ENCODE measurements at regions not wholly inside any gene's neighbourhood (a gene's known extent, or its start where the extent isn't known, plus 50 kb on each side); places are given as distances from the start of the nearest gene placed in this dataset.

- H3K27me3 Mint-ChIP-seq: peaks cover 27% of the 10 kb centered on the region
- intact Hi-C loops (cut with micrococcal nuclease): no loop called here
- H3K4me1 Mint-ChIP-seq (ENCODE audit: low read depth): no peaks in the 10 kb centered on the region
- no peaks in the 10 kb centered on the region for H3K36me3 Mint-ChIP-seq (ENCODE audit: low read depth)
- H3K4me3 Mint-ChIP-seq: no peak overlapping the region
- no peak overlapping the region for H3K27ac Mint-ChIP-seq
- H3K9me3 Mint-ChIP-seq: no peaks in the 10 kb centered on the region
Measured at GRCh38 chr11:134536677-134537076, 124.6 kb upstream of the B3GAT1 start.

GRCh38 chr11:134536219-134536618, 124.2 kb upstream of the B3GAT1 start:
- intact Hi-C loops (cut with micrococcal nuclease): no loop called here
- Mint-ChIP-seq H3K27ac (no peak overlapping the region), H3K4me1 (ENCODE audit: low read depth) (no peaks in the 10 kb centered on the region), H3K36me3 (ENCODE audit: low read depth) (no peaks in the 10 kb centered on the region), H3K9me3 (no peaks in the 10 kb centered on the region), H3K4me3 (no peak overlapping the region), H3K27me3 (peaks cover 27% of the 10 kb centered on the region)

- Mint-ChIP-seq H3K27me3 (peaks cover 27% of the 10 kb centered on the region), H3K36me3 (ENCODE audit: low read depth) (no peaks in the 10 kb centered on the region), H3K27ac (no peak overlapping the region), H3K9me3 (no peaks in the 10 kb centered on the region), H3K4me3 (no peak overlapping the region), H3K4me1 (ENCODE audit: low read depth) (no peaks in the 10 kb centered on the region)
- intact Hi-C loops (cut with micrococcal nuclease): no loop called here
Measured at GRCh38 chr11:134535029-134536025, 123.3 kb upstream of the B3GAT1 start.

- no peaks in the 10 kb centered on the region for H3K4me1 Mint-ChIP-seq (ENCODE audit: low read depth)
- no peak overlapping the region for H3K27ac Mint-ChIP-seq
- no peaks in the 10 kb centered on the region for H3K36me3 Mint-ChIP-seq (ENCODE audit: low read depth)
- no peaks in the 10 kb centered on the region for H3K9me3 Mint-ChIP-seq
- intact Hi-C loops (cut with micrococcal nuclease): no loop called here
- H3K4me3 Mint-ChIP-seq: no peak overlapping the region
- H3K27me3 Mint-ChIP-seq: peaks cover 27% of the 10 kb centered on the region
Measured at GRCh38 chr11:134533511-134533910, 121.5 kb upstream of the B3GAT1 start.

- Mint-ChIP-seq H3K4me3 (no peak overlapping the region), H3K36me3 (ENCODE audit: low read depth) (no peaks in the 10 kb centered on the region), H3K9me3 (no peaks in the 10 kb centered on the region), H3K27me3 (peaks cover 22% of the 10 kb centered on the region), H3K27ac (no peak overlapping the region), H3K4me1 (ENCODE audit: low read depth) (no peaks in the 10 kb centered on the region)
- intact Hi-C loops (cut with micrococcal nuclease): no loop called here
Measured at GRCh38 chr11:134532921-134533421, 120.9 kb upstream of the B3GAT1 start.

- Mint-ChIP-seq H3K27ac (no peak overlapping the region), H3K27me3 (peaks cover 19% of the 10 kb centered on the region), H3K4me3 (no peak overlapping the region), H3K4me1 (ENCODE audit: low read depth) (no peaks in the 10 kb centered on the region), H3K36me3 (ENCODE audit: low read depth) (no peaks in the 10 kb centered on the region), H3K9me3 (no peaks in the 10 kb centered on the region)
- intact Hi-C loops (cut with micrococcal nuclease): no loop called here
Measured at GRCh38 chr11:134532131-134532920, 120.3 kb upstream of the B3GAT1 start.

- Mint-ChIP-seq H3K27ac (no peak overlapping the region), H3K4me3 (no peak overlapping the region), H3K36me3 (ENCODE audit: low read depth) (no peaks in the 10 kb centered on the region), H3K9me3 (no peaks in the 10 kb centered on the region), H3K27me3 (peaks cover 14% of the 10 kb centered on the region), H3K4me1 (ENCODE audit: low read depth) (no peaks in the 10 kb centered on the region)
- intact Hi-C loops (cut with micrococcal nuclease): no loop called here
Measured at GRCh38 chr11:134531327-134532130, 119.5 kb upstream of the B3GAT1 start.

- Mint-ChIP-seq H3K4me3 (no peak overlapping the region), H3K27ac (no peak overlapping the region), H3K9me3 (no peaks in the 10 kb centered on the region), H3K36me3 (ENCODE audit: low read depth) (no peaks in the 10 kb centered on the region), H3K27me3 (peaks cover 6% of the 10 kb centered on the region), H3K4me1 (ENCODE audit: low read depth) (no peaks in the 10 kb centered on the region)
- intact Hi-C loops (cut with micrococcal nuclease): no loop called here
Measured at GRCh38 chr11:134530636-134531326, 118.7 kb upstream of the B3GAT1 start.

GRCh38 chr11:134529212-134530096, 117.4 kb upstream of the B3GAT1 start:
- Mint-ChIP-seq H3K27me3 (no peaks in the 10 kb centered on the region), H3K27ac (no peak overlapping the region), H3K4me1 (ENCODE audit: low read depth) (no peaks in the 10 kb centered on the region), H3K36me3 (ENCODE audit: low read depth) (no peaks in the 10 kb centered on the region), H3K4me3 (no peak overlapping the region), H3K9me3 (no peaks in the 10 kb centered on the region)
- intact Hi-C loops (cut with micrococcal nuclease): no loop called here

- Mint-ChIP-seq H3K9me3 (no peaks in the 10 kb centered on the region), H3K4me3 (no peak overlapping the region), H3K36me3 (ENCODE audit: low read depth) (no peaks in the 10 kb centered on the region), H3K4me1 (ENCODE audit: low read depth) (no peaks in the 10 kb centered on the region), H3K27me3 (no peaks in the 10 kb centered on the region), H3K27ac (no peak overlapping the region)
- intact Hi-C loops (cut with micrococcal nuclease): no loop called here
Measured at GRCh38 chr11:134528453-134528852, 116.4 kb upstream of the B3GAT1 start.

- no peak overlapping the region for H3K4me3 Mint-ChIP-seq
- no peaks in the 10 kb centered on the region for H3K36me3 Mint-ChIP-seq (ENCODE audit: low read depth)
- no peaks in the 10 kb centered on the region for H3K4me1 Mint-ChIP-seq (ENCODE audit: low read depth)
- no peaks in the 10 kb centered on the region for H3K27me3 Mint-ChIP-seq
- no peak overlapping the region for H3K27ac Mint-ChIP-seq
- H3K9me3 Mint-ChIP-seq: peaks cover 6% of the 10 kb centered on the region
- intact Hi-C loops (cut with micrococcal nuclease): no loop called here
Measured at GRCh38 chr11:134527382-134528243, 115.6 kb upstream of the B3GAT1 start.

Measured in dendritic cell treated with granulocyte-macrophage colony-stimulating factor and Interleukin-4, amounts not matched to agents 40 ng/mL and 50 ng/mL, for 4 days (primary cell).